H9 (cell line): ENCODE measurements at regions not wholly inside any gene's neighbourhood (a gene's known extent, or its start where the extent isn't known, plus 50 kb on each side); places are given as distances from the start of the nearest gene placed in this dataset.

Source experiments
- DNase-seq: peaks from one replicate; pipeline ENCODE4 v3.0.0-alpha.2; 2017
- H2AFZ ChIP-seq: one replicate; pipeline ENCODE4 v1.6.1; 2013; ENCODE audit warnings: mild to moderate bottlenecking, low read length, control low read depth, moderate library complexity
- H2AK5ac ChIP-seq: 2 replicates; pipeline ENCODE4 v1.6.1; 2013; ENCODE audit warnings: low read length, control low read depth, mixed read lengths; ENCODE audit not compliant: insufficient read length
- H2BK120ac ChIP-seq: one replicate; pipeline ENCODE4 v1.6.1; 2013; ENCODE audit warnings: low read depth, mild to moderate bottlenecking, low read length, control low read depth, inconsistent platforms; ENCODE audit not compliant: poor library complexity, severe bottlenecking
- H2BK12ac ChIP-seq: 2 replicates; pipeline ENCODE4 v1.6.1; 2013; ENCODE audit warnings: low read length, control low read depth, mixed read lengths, low read depth; ENCODE audit not compliant: insufficient read length
- H2BK15ac ChIP-seq: 2 replicates; pipeline ENCODE4 v1.6.1; 2013; ENCODE audit warnings: low read depth, low read length, control low read depth
- H2BK20ac ChIP-seq: one replicate; pipeline ENCODE4 v1.6.1; 2013; ENCODE audit warnings: low read depth, mild to moderate bottlenecking, low read length, control low read depth, inconsistent platforms; ENCODE audit not compliant: poor library complexity, severe bottlenecking
- H2BK5ac ChIP-seq: 2 replicates; pipeline ENCODE4 v1.6.1; 2013; ENCODE audit warnings: low read length, control low read depth, mixed read lengths; ENCODE audit not compliant: insufficient read length
- H3K14ac ChIP-seq: 2 replicates; pipeline ENCODE4 v1.6.1; 2013; ENCODE audit warnings: low read length, control low read depth; ENCODE audit not compliant: insufficient read depth
- H3K18ac ChIP-seq: 2 replicates; pipeline ENCODE4 v1.6.1; 2013; ENCODE audit warnings: low read depth, mild to moderate bottlenecking, mixed read lengths, low read length, control low read depth; ENCODE audit not compliant: insufficient read length
- H3K23ac ChIP-seq: 2 replicates; pipeline ENCODE4 v1.6.1; 2013; ENCODE audit warnings: low read length, control low read depth, mixed read lengths, low read depth; ENCODE audit not compliant: insufficient read length
- H3K23me2 ChIP-seq: 2 replicates; pipeline ENCODE4 v1.6.1; 2013; ENCODE audit warnings: low read depth, mild to moderate bottlenecking, mixed read lengths, low read length, control low read depth; ENCODE audit not compliant: insufficient read length, poor library complexity, severe bottlenecking
- H3K27ac ChIP-seq: 2 replicates; pipeline ENCODE4 v1.5.1; 2013; ENCODE audit warnings: low read length, control low read depth, mixed read lengths, low read depth; ENCODE audit not compliant: insufficient read length
- H3K27me3 ChIP-seq: 2 replicates; pipeline ENCODE4 v1.6.1; 2013; ENCODE audit warnings: low read length, control low read depth, inconsistent platforms; ENCODE audit not compliant: insufficient read depth
- H3K4ac ChIP-seq: 2 replicates; pipeline ENCODE4 v1.6.1; 2013; ENCODE audit warnings: low read depth, mild to moderate bottlenecking, control low read depth, inconsistent platforms, low read length, moderate library complexity
- H3K4me1 ChIP-seq: 2 replicates; pipeline ENCODE4 v1.6.1; 2013; ENCODE audit warnings: low read length, control low read depth, inconsistent platforms; ENCODE audit not compliant: insufficient read depth
- H3K4me2 ChIP-seq: 2 replicates; pipeline ENCODE4 v1.6.1; 2013; ENCODE audit warnings: low read length, control low read depth, mixed read lengths; ENCODE audit not compliant: insufficient read length, insufficient read depth
- H3K56ac ChIP-seq: 2 replicates; pipeline ENCODE4 v1.6.1; 2013; ENCODE audit warnings: low read depth, mild to moderate bottlenecking, mixed read lengths, low read length, control low read depth; ENCODE audit not compliant: insufficient read length
- H3K79me1 ChIP-seq: 2 replicates; pipeline ENCODE4 v1.6.1; 2013; ENCODE audit warnings: low read depth, mild to moderate bottlenecking, moderate library complexity, low read length, control low read depth, inconsistent platforms; ENCODE audit not compliant: insufficient read depth, poor library complexity, severe bottlenecking
- H3K79me2 ChIP-seq: 2 replicates; pipeline ENCODE4 v1.6.1; 2013; ENCODE audit warnings: low read length, control low read depth, inconsistent platforms; ENCODE audit not compliant: insufficient read depth
- H3K9ac ChIP-seq: 2 replicates; pipeline ENCODE4 v1.6.1; 2013; ENCODE audit warnings: low read length, control low read depth, mixed read lengths; ENCODE audit not compliant: insufficient read length; ENCODE audit errors: extremely low read depth
- H3K9me3 ChIP-seq: one replicate; pipeline ENCODE4 v1.6.1; 2013; ENCODE audit warnings: low read depth, low read length, inconsistent platforms; ENCODE audit not compliant: control insufficient read depth
- H3T11ph ChIP-seq: one replicate; pipeline ENCODE4 v1.6.1; 2013; ENCODE audit warnings: mild to moderate bottlenecking, low read length, control low read depth, inconsistent platforms
- H4K20me1 ChIP-seq: one replicate; pipeline ENCODE4 v1.6.1; 2013; ENCODE audit not compliant: control insufficient read depth, insufficient read length, insufficient read depth
- H4K5ac ChIP-seq: 2 replicates; pipeline ENCODE4 v1.6.1; 2013; ENCODE audit warnings: low read depth, mild to moderate bottlenecking, mixed read lengths, low read length, control low read depth; ENCODE audit not compliant: insufficient read length
- H4K8ac ChIP-seq: replicated peaks from 2 replicates; pipeline ENCODE4 v1.6.1; 2013; ENCODE audit warnings: low read length, control low read depth, mixed read lengths, low read depth; ENCODE audit not compliant: insufficient read length
- H4K91ac ChIP-seq: 2 replicates; pipeline ENCODE4 v1.6.1; 2013; ENCODE audit warnings: low read depth, mild to moderate bottlenecking, moderate library complexity, mixed read lengths, low read length, control low read depth; ENCODE audit not compliant: insufficient read length
- H3K27ac Mint-ChIP-seq, 3 experiments: 2 replicates in 2 of 3; 3 replicates in 1 of 3; pipeline ENCODE4 v1.8.0; 2020 to 2021; ENCODE audit warnings: mixed read lengths in 3 of 3, mild to moderate bottlenecking in 1 of 3, moderate library complexity in 1 of 3
- H3K27me3 Mint-ChIP-seq: 2 replicates; pipeline ENCODE4 v1.8.0; 2021; ENCODE audit warnings: low read depth, mild to moderate bottlenecking, moderate library complexity, mixed read lengths
- H3K36me3 Mint-ChIP-seq, 3 experiments: 2 replicates in 2 of 3; 3 replicates in 1 of 3; pipeline ENCODE4 v1.8.0; 2020 to 2021; ENCODE audit warnings: low read depth in 3 of 3, mixed read lengths in 3 of 3; ENCODE audit not compliant: insufficient read depth in 1 of 3
- H3K4me1 Mint-ChIP-seq, 2 experiments: 2 replicates each; pipeline ENCODE4 v1.8.0; 2020; ENCODE audit warnings: mixed read lengths in 2 of 2
- H3K4me3 Mint-ChIP-seq, 2 experiments: 2 replicates in 1 of 2; 3 replicates in 1 of 2; pipeline ENCODE4 v1.8.0; 2020 to 2021; ENCODE audit warnings: mild to moderate bottlenecking in 2 of 2, mixed read lengths in 2 of 2, moderate library complexity in 1 of 2
- H3K9me3 Mint-ChIP-seq, 2 experiments: 2 replicates in 1 of 2; 3 replicates in 1 of 2; pipeline ENCODE4 v1.8.0; 2020; ENCODE audit warnings: mild to moderate bottlenecking in 2 of 2, mixed read lengths in 2 of 2, moderate library complexity in 1 of 2
- WGBS: extraction: QIAGEN DNeasy Blood & Tissue Kit; methylation state at CpG from one replicate; pipeline ENCODE4 v1.1.7; 2013; ENCODE audit warnings: missing lambda C conversion rate, low lambda C conversion rate, mixed read lengths; ENCODE audit not compliant: insufficient read length; ENCODE audit errors: extremely low coverage; 5-methylcytosine and 5-hydroxymethylcytosine counted together
- TF ChIP-seq, protein P1 (sequence below): fragments of 200-600 bp; sonication (generic); conservative IDR thresholded peaks from 3 replicates; pipeline ENCODE4 v1.8.0; 2021; ENCODE audit warnings: antibody characterized with exemption, mild to moderate bottlenecking

DNA sequence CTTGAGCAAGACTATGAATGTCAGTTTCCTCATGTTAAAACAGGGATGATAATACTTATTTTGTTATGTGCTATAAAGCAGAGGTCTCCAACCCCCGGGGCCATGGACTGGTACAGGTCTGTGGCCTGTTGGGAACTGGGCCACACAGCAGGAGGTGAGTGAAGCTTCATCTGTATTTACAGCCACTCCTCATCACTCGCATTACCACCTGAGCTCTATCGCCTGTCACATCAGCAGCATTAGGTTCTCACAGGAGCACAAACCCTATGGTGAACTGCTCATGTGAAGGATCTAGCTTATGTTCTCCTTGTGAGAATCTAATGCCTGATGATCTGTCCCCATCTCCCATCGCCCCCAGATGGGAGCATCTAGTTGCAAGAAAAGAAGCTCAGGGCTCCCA is 365.3 kb upstream of the SMIM30 start:
- peaks cover 4 to 35% of the 10 kb centered on the region in 2 experiments; a peak in 4 of 5 replicates for H3K9me3 Mint-ChIP-seq
- Histone ChIP-seq H2AK5ac (no peak overlapping the region), H4K91ac (no peak overlapping the region), H2AFZ (no peak overlapping the region), H3K56ac (no peak overlapping the region), H3K27ac (no peak overlapping the region), H2BK5ac (no peak overlapping the region), H3K4me1 (no peaks in the 10 kb centered on the region), H2BK120ac (no peak overlapping the region), H3K9ac (no peak overlapping the region), H2BK20ac (no peak overlapping the region), H3K18ac (no peak overlapping the region), H2BK15ac (no peak overlapping the region), H3K79me2 (no peaks in the 10 kb centered on the region), H3K4ac (no peak overlapping the region), H4K8ac (no peak overlapping the region), H3K79me1 (no peaks in the 10 kb centered on the region), H4K5ac (no peak overlapping the region), H3K27me3 (no peaks in the 10 kb centered on the region), H3K9me3 (no peaks in the 10 kb centered on the region), H3K23ac (no peak overlapping the region), H3T11ph (no peak overlapping the region), H2BK12ac (no peak overlapping the region), H3K14ac (no peak overlapping the region), H3K4me2 (no peak overlapping the region), H3K23me2 (no peaks in the 10 kb centered on the region), H4K20me1 (no peaks in the 10 kb centered on the region)
- H3K27me3 Mint-ChIP-seq: peaks cover 2% of the 10 kb centered on the region
- H3K4me1 Mint-ChIP-seq: no peaks in the 10 kb centered on the region
- TF ChIP-seq, protein P1, sequence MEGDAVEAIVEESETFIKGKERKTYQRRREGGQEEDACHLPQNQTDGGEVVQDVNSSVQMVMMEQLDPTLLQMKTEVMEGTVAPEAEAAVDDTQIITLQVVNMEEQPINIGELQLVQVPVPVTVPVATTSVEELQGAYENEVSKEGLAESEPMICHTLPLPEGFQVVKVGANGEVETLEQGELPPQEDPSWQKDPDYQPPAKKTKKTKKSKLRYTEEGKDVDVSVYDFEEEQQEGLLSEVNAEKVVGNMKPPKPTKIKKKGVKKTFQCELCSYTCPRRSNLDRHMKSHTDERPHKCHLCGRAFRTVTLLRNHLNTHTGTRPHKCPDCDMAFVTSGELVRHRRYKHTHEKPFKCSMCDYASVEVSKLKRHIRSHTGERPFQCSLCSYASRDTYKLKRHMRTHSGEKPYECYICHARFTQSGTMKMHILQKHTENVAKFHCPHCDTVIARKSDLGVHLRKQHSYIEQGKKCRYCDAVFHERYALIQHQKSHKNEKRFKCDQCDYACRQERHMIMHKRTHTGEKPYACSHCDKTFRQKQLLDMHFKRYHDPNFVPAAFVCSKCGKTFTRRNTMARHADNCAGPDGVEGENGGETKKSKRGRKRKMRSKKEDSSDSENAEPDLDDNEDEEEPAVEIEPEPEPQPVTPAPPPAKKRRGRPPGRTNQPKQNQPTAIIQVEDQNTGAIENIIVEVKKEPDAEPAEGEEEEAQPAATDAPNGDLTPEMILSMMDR: no peak
- no CpG with 5 or more reads among the region's 4 CpGs for WGBS
- no peak for DNase-seq
- no peak overlapping the region for H3K4me3 Mint-ChIP-seq
- H3K27ac Mint-ChIP-seq: no peak overlapping the region
- peaks cover 0 to 8% (median 4%) of the 10 kb centered on the region in 3 experiments; a peak in 3 of 7 replicates for H3K36me3 Mint-ChIP-seq
